ENCODE measurements at regions not wholly inside any gene's neighbourhood (a gene's known extent, or its start where the extent isn't known, plus 50 kb on each side); places are given as distances from the start of the nearest gene placed in this dataset.

GRCh38 chr11:90722552-90723190 lies 499.8 kb upstream of the CHORDC1 start:
- TF ChIP-seq CEBPB (IDR thresholded peaks at IDR 0.05) (peak; percentile 68; the same call in 1 of the 2 replicates), REST (IDR thresholded peaks at IDR 0.05; ENCODE audit: low read depth) (no peak)

GRCh38 chr11:90717522-90717921 lies 494.7 kb upstream of the CHORDC1 start:
- no peak for TF ChIP-seq RAD21 (IDR thresholded peaks at IDR 0.05; ENCODE audit: low read depth)

GRCh38 chr11:90705661-90706060 lies 482.8 kb upstream of the CHORDC1 start:
- TF ChIP-seq CREB1 (IDR thresholded peaks at IDR 0.05; ENCODE audit: low read depth) (no peak), FOXM1 (IDR thresholded peaks at IDR 0.05; ENCODE audit: borderline replicate concordance, low read depth) (no peak), USF1 (IDR thresholded peaks at IDR 0.05) (no peak), TCF12 (IDR thresholded peaks at IDR 0.05; ENCODE audit: low read depth) (no peak), EGR1 (IDR thresholded peaks at IDR 0.05) (no peak), RAD21 (IDR thresholded peaks at IDR 0.05; ENCODE audit: low read depth) (no peak), TAF1 (IDR thresholded peaks at IDR 0.05; ENCODE audit: low read depth) (no peak), YY1 (IDR thresholded peaks at IDR 0.05; ENCODE audit: low read depth) (no peak), TEAD4 (IDR thresholded peaks at IDR 0.05) (no peak), REST (IDR thresholded peaks at IDR 0.05; ENCODE audit: low read depth) (no peak), MAX (IDR thresholded peaks at IDR 0.05) (no peak), NFIC (IDR thresholded peaks at IDR 0.05) (no peak), CEBPB (IDR thresholded peaks at IDR 0.05) (no peak)

GRCh38 chr11:90704510-90704909 lies 481.7 kb upstream of the CHORDC1 start:
- TF ChIP-seq FOXM1 (IDR thresholded peaks at IDR 0.05; ENCODE audit: borderline replicate concordance, low read depth) (no peak), REST (IDR thresholded peaks at IDR 0.05; ENCODE audit: low read depth) (no peak), CEBPB (IDR thresholded peaks at IDR 0.05) (0 out of 2 replicates have a peak, but pooled peaks have one; percentile 32)

- TF ChIP-seq REST (IDR thresholded peaks at IDR 0.05; ENCODE audit: low read depth) (no peak), CEBPB (IDR thresholded peaks at IDR 0.05) (no peak), YY1 (IDR thresholded peaks at IDR 0.05; ENCODE audit: low read depth) (no peak), TCF12 (IDR thresholded peaks at IDR 0.05; ENCODE audit: low read depth) (no peak), TAF1 (IDR thresholded peaks at IDR 0.05; ENCODE audit: low read depth) (no peak), EGR1 (IDR thresholded peaks at IDR 0.05) (no peak), NFIC (IDR thresholded peaks at IDR 0.05) (no peak), FOXM1 (IDR thresholded peaks at IDR 0.05; ENCODE audit: borderline replicate concordance, low read depth) (no peak), TEAD4 (IDR thresholded peaks at IDR 0.05) (no peak), MAX (IDR thresholded peaks at IDR 0.05) (no peak), CREB1 (IDR thresholded peaks at IDR 0.05; ENCODE audit: low read depth) (no peak), RAD21 (IDR thresholded peaks at IDR 0.05; ENCODE audit: low read depth) (no peak), USF1 (IDR thresholded peaks at IDR 0.05) (no peak), ZBTB7A (IDR thresholded peaks at IDR 0.05; ENCODE audit: low read depth) (no peak), EP300 (IDR thresholded peaks at IDR 0.05; ENCODE audit: borderline replicate concordance) (no peak)
Measured at GRCh38 chr11:90701716-90702115, 478.9 kb upstream of the CHORDC1 start.

Data from Ishikawa (cell line).